Astrocyte of the hippocampus (primary cell): ENCODE measurements at regions not wholly inside any gene's neighbourhood (a gene's known extent, or its start where the extent isn't known, plus 50 kb on each side); places are given as distances from the start of the nearest gene placed in this dataset.

Experiments used
- DNase-seq: peaks from one replicate; pipeline ENCODE4 v3.0.0; 2011; ENCODE audit warnings: low read depth, low spot score

DNA sequence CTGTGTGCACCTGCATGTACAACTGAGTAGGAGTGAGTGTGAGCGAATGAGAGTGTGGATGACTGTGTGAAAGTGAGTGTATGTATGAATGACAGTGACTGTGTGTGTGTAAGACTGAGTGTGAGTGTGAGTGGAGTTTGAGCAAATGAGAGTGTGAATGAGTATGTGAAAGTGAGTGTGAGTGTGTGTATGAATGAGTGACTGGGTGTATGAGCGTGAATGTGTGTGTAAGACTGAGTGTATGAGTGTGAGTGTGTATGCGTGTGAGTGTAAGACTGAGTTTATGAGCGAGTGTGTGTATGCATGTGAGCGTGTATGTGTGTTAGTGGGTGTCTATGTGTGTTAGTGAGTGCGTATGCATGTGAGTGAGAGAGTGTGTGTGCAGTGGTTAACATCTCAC, 220.8 kb downstream of the QKI start:
- DNase-seq = no peak

DNA sequence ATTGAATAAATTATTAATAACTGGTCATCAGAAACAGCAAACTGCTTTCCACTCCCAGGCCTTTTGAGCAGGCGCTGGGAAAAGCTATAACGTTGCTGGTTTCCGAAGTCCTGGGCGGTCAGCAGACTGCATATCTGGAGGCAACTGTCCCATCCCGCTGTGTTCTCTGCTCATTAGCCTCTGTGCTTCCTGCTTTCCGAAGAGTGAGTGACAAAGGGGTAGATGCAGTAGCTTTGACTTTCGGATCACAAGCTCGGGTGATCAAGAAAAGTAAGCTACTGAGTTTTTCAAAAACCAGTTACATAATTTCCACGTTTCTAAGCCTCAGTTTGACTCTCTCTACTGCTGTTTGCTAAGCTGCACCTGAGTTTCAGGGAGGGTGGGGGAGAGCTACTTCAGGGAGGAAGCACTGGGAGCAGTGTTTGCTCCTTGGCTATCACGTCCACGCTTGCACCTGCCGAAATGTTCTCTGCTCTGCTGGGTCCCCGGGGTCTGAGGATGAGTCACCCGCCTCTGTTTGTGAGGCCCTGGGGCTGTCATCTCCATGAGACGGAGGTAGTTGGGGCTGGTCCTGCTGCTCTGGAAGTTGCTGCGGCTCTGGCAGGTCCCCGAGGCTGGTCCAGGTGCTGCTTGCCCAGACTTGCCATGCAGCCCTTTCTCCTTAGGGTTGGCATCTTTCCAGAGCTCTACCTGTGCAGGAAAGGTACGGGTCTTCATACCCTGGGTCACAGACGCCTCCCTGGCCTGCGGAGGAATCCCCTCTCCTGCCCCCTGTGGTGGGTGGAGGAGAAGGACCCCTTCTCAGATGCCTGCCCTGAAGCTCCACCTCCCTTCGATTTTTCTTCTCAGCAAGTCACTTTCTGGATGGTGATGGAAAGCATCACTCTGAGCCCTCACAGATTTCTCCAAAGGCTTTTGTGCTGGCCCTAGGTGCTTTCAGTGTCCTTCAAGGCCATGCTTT, 220.0 kb downstream of the QKI start:
- DNase-seq = no peak

DNA sequence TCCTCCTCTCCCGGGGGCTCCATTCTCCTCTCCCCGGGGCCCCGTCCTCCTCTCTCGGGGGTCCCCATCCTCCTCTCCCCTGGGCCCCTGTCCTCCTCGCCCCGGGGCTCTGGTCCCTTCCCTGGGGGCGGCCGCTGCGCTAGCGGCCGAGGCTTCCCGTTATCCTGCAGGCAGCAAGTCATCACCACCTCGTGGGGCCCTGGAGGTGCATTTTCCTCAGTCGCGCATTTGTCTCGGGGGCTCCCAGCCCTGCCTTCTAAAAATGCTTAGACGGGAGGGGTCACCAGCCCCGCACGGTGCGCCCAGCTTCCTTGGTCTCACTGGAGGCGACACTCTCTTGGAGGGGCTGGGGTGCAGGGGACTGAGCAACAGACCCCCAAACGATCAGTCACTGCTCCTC, 216.5 kb downstream of the QKI start:
- no peak for DNase-seq

DNA sequence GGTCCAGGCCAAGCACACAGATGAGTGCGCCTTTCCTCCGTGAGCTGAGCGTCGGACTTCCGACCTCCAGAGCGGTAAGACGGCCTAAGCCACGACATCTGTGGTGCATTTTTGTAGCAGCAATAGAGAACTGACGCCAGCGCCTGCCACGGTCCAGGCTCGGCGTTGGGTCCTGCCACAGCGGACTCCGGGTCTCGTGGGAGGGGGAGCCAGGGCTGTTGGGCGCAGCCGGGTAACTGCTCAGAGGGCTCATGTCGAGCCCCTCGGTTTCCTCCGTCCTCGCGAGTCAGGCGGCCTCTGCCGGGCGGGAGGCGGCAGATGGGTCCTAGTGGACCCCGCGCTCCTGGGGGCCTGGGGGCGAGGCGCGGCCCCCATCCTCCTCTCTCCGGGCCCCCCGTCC, 216.1 kb downstream of the QKI start:
- no peak for DNase-seq

DNA sequence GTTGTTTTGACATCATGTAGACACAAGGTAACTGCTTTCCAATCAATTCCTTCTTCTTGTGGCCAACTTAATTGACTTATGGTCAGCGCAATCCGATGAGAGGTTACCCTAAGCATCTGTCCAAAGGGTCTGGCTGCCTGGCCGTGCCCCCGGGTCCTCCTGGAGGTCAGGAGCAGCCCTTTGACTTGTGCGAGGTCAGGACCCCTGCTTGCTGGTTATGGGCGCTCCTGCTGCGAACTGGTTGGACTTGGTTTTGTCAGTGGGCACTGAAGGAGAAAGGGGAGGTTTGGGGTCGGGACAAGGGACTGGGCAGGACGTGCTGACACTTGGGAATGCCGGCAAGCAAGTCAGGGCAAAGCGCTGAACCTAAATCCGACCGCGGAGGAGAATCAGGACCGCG, 215.6 kb downstream of the QKI start:
- no peak for DNase-seq
